Chondrocyte (in vitro differentiated cells): ENCODE measurements at regions not wholly inside any gene's neighbourhood (a gene's known extent, or its start where the extent isn't known, plus 50 kb on each side); places are given as distances from the start of the nearest gene placed in this dataset.

Source experiments
- DNase-seq: peaks from one replicate; pipeline ENCODE4 v3.0.0; 2021; ENCODE audit warnings: mixed read lengths, low spot score
- H3K27ac Mint-ChIP-seq: one replicate; pipeline ENCODE4 v1.8.0; 2021; ENCODE audit warnings: mild to moderate bottlenecking, moderate library complexity, mixed read lengths; ENCODE audit not compliant: unreplicated experiment
- H3K27me3 Mint-ChIP-seq: 2 replicates; pipeline ENCODE4 v1.8.0; 2021; ENCODE audit warnings: low read depth, mixed read lengths
- H3K36me3 Mint-ChIP-seq: 2 replicates; pipeline ENCODE4 v1.8.0; 2021; ENCODE audit warnings: low read depth, mixed read lengths
- H3K4me1 Mint-ChIP-seq: 2 replicates; pipeline ENCODE4 v1.8.0; 2021; ENCODE audit warnings: low read depth, mild to moderate bottlenecking, mixed read lengths
- H3K4me3 Mint-ChIP-seq: one replicate; pipeline ENCODE4 v1.8.0; 2021; ENCODE audit warnings: mild to moderate bottlenecking, moderate library complexity, mixed read lengths; ENCODE audit not compliant: unreplicated experiment
- H3K9me3 Mint-ChIP-seq: 2 replicates; pipeline ENCODE4 v1.8.0; 2021; ENCODE audit warnings: low read depth, mixed read lengths
- CTCF ChIP-seq: fragments of 200-600 bp; sonication (generic); IDR thresholded peaks from 2 replicates; pipeline ENCODE4 v1.5.0; 2021; ENCODE audit warnings: antibody characterized with exemption, mild to moderate bottlenecking, moderate library complexity

- H3K27me3 Mint-ChIP-seq: peaks cover 69% of the 10 kb centered on the region
- no peaks in the 10 kb centered on the region for H3K4me1 Mint-ChIP-seq
- TF ChIP-seq CTCF: no peak
- H3K27ac Mint-ChIP-seq: no peak overlapping the region
- no peak for DNase-seq
- H3K4me3 Mint-ChIP-seq: no peak overlapping the region
- no peaks in the 10 kb centered on the region for H3K36me3 Mint-ChIP-seq
- no peaks in the 10 kb centered on the region for H3K9me3 Mint-ChIP-seq
These were observed 83.6 kb downstream of the ZNF280B start for GRCh38 chr22:22424956-22425355.

GRCh38 chr22:22425356-22425755, 83.2 kb downstream of the ZNF280B start:
- Mint-ChIP-seq H3K27me3 (peaks cover 66% of the 10 kb centered on the region), H3K9me3 (no peaks in the 10 kb centered on the region), H3K4me3 (no peak overlapping the region), H3K4me1 (no peaks in the 10 kb centered on the region), H3K36me3 (no peaks in the 10 kb centered on the region), H3K27ac (no peak overlapping the region)
- TF ChIP-seq CTCF: no peak
- DNase-seq: no peak

GRCh38 chr22:22425783-22426624, 82.5 kb downstream of the ZNF280B start:
- no peak overlapping the region for H3K27ac Mint-ChIP-seq
- peaks cover 61% of the 10 kb centered on the region for H3K27me3 Mint-ChIP-seq
- H3K9me3 Mint-ChIP-seq: no peaks in the 10 kb centered on the region
- DNase-seq: no peak
- H3K4me3 Mint-ChIP-seq: no peak overlapping the region
- H3K4me1 Mint-ChIP-seq: no peaks in the 10 kb centered on the region
- TF ChIP-seq CTCF: no peak
- no peaks in the 10 kb centered on the region for H3K36me3 Mint-ChIP-seq

GRCh38 chr22:22427542-22428065, 80.9 kb downstream of the ZNF280B start:
- H3K27me3 Mint-ChIP-seq: peaks cover 53% of the 10 kb centered on the region
- H3K4me1 Mint-ChIP-seq: no peaks in the 10 kb centered on the region
- no peaks in the 10 kb centered on the region for H3K9me3 Mint-ChIP-seq
- no peaks in the 10 kb centered on the region for H3K36me3 Mint-ChIP-seq
- H3K4me3 Mint-ChIP-seq: no peak overlapping the region
- no peak for DNase-seq
- TF ChIP-seq CTCF: no peak
- no peak overlapping the region for H3K27ac Mint-ChIP-seq

- Mint-ChIP-seq H3K27ac (no peak overlapping the region), H3K4me3 (no peak overlapping the region), H3K27me3 (peaks cover 55% of the 10 kb centered on the region), H3K36me3 (no peaks in the 10 kb centered on the region), H3K4me1 (no peaks in the 10 kb centered on the region), H3K9me3 (no peaks in the 10 kb centered on the region)
- no peak for DNase-seq
- no peak for TF ChIP-seq CTCF
These were observed 80.1 kb downstream of the ZNF280B start for GRCh38 chr22:22428222-22429098.
